ENCODE measurements at regions not wholly inside any gene's neighbourhood (a gene's known extent, or its start where the extent isn't known, plus 50 kb on each side); places are given as distances from the start of the nearest gene placed in this dataset.

DNA sequence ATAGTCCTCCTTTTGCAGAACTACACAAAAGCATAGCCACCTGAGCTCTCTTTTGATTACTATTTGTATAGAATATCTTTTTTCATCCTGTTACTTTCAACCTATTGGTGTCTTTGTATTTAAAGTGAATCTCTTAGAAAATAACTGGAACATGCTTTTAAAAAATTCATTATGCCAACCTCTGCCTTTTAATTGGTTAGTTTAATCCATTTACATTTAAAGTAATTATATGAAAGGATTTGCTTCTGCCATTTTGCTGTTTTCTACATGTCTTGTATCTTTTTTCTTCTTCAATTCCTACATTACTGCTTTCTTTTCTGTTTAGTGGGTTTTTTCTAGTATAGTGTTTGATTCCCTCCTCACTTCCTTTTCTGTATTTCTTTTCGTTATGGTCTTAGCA, 407.5 kb upstream of the ZEB2 start:
- H3K27me3 ChIP-seq (ENCODE audit: insufficient read depth in 3 of 3, low read length in 2 of 3): no peaks in the 10 kb centered on the region
- 77 to 87% (median 77%) methylated on average over 1 of the region's 1 CpG for WGBS, 3 donors

DNA sequence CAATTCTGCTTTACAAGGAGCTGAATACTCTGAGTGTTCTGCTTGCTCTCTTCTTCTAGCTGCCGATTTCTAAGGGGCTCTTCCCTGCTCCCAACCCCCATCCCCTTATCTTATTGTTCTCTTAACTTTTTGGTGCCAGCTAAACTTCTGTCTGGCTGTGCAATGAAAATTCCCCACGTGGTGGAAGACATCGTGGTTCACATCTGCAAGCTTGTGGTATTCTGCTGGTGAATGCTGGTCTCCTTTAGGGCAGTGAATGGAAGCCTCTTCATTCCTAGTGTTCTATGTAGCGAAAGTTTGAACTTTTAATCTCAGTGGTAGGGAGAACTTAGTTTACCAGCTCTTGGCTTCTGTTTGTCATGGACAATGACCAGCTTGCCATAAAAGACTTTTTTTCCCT, 406.0 kb upstream of the ZEB2 start:
- Histone ChIP-seq H3K9me3 (peaks cover 8% of the 10 kb centered on the region), H3K36me3 (ENCODE audit: insufficient read depth in 1 of 2, low read depth in 1 of 2) (no peaks in the 10 kb centered on the region), H3K4me3 (no peak overlapping the region), H3K27ac (no peak overlapping the region), H3K27me3 (ENCODE audit: insufficient read depth in 3 of 3, low read length in 2 of 3) (no peaks in the 10 kb centered on the region), H3K4me1 (no peaks in the 10 kb centered on the region)
- no peak for TF ChIP-seq CTCF (IDR thresholded peaks at IDR 0.05)
- WGBS, 3 donors: 73 to 79% (median 79%) methylated on average over 4 of the region's 4 CpGs
- ATAC-seq: no peak
- DNase-seq: no peak
- intact Hi-C loops (cut with DNase I): no loop called here

More for the DNA sequence above, 407.5 kb upstream of the ZEB2 start:
- intact Hi-C loops (cut with DNase I): no loop called here
- H3K9me3 ChIP-seq: peaks cover 8% of the 10 kb centered on the region
- no peak for TF ChIP-seq CTCF (IDR thresholded peaks at IDR 0.05)
- DNase-seq: no peak
- no peaks in the 10 kb centered on the region for H3K4me1 ChIP-seq
- H3K36me3 ChIP-seq (ENCODE audit: insufficient read depth in 1 of 2, low read depth in 1 of 2): no peaks in the 10 kb centered on the region
- no peak overlapping the region for H3K27ac ChIP-seq
- H3K4me3 ChIP-seq: no peak overlapping the region
- ATAC-seq: no peak

GRCh38 chr2:144924827-144925226, 404.9 kb upstream of the ZEB2 start:
- H3K27me3 ChIP-seq (ENCODE audit: insufficient read depth in 3 of 3, low read length in 2 of 3): no peaks in the 10 kb centered on the region
- ATAC-seq (no peak), DNase-seq (no peak)
- no peak overlapping the region for H3K27ac ChIP-seq
- H3K36me3 ChIP-seq (ENCODE audit: insufficient read depth in 1 of 2, low read depth in 1 of 2): no peaks in the 10 kb centered on the region
- H3K4me1 ChIP-seq: no peaks in the 10 kb centered on the region
- TF ChIP-seq CTCF (IDR thresholded peaks at IDR 0.05): no peak
- intact Hi-C loops (cut with DNase I): no loop called here
- no peak overlapping the region for H3K4me3 ChIP-seq
- H3K9me3 ChIP-seq: peaks cover 8% of the 10 kb centered on the region

GRCh38 chr2:144922519-144922918, 402.6 kb upstream of the ZEB2 start:
- no peak for DNase-seq
- Histone ChIP-seq H3K9me3 (peaks cover 3% of the 10 kb centered on the region), H3K27me3 (ENCODE audit: insufficient read depth in 3 of 3, low read length in 2 of 3) (no peaks in the 10 kb centered on the region), H3K4me3 (no peak overlapping the region), H3K36me3 (ENCODE audit: insufficient read depth in 1 of 2, low read depth in 1 of 2) (no peaks in the 10 kb centered on the region), H3K27ac (no peak overlapping the region), H3K4me1 (no peaks in the 10 kb centered on the region)
- intact Hi-C loops (cut with DNase I): no loop called here
- TF ChIP-seq CTCF (IDR thresholded peaks at IDR 0.05): no peak
- WGBS, 3 donors: 68 to 83% (median 79%) methylated on average over 2 of the region's 2 CpGs
- ATAC-seq: no peak

DNA sequence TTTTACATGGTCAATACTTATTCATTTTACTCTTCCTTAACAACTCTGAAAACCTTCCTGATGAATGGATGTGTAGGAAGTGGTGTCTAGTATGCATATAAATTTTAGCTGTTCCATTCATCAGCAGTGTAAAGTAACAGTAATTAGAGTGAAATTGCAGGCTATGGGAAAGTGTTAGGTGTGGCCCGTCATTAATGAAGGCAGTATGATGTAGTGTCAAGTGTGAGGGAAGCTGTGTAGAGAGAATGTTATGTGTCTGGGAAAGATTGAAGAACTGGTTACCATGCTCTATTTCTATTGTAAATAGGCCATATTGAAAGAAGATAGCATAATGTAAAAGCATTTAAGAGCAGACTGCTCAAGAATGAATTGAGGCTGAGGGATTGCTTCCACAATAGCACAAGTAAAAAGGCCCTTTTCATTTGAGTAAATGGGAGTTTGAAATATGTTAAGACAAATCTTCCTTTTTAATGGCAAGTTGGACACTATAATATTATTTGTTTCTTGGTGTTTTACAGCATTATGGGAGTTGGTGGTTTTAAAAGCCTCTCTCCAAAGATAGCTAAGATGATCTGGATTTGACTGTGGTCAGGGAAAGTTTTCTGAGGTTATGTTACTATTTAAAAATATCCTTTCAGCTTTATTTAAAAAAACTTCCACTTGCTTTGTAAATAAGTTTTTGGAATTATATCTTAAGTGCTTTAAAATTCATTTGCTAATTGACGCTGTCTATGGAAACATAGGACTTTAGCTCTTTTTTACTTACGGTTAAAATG, 401.0 kb upstream of the ZEB2 start:
- TF ChIP-seq CTCF (IDR thresholded peaks at IDR 0.05): no peak
- H3K9me3 ChIP-seq: no peaks in the 10 kb centered on the region
- H3K27ac ChIP-seq: no peak overlapping the region
- no peaks in the 10 kb centered on the region for H3K4me1 ChIP-seq
- H3K4me3 ChIP-seq: no peak overlapping the region
- 90 to 94% (median 91%) methylated on average over 3 of the region's 3 CpGs for WGBS, 3 donors
- intact Hi-C loops (cut with DNase I): no loop called here
- ATAC-seq (no peak), DNase-seq (no peak)
- H3K36me3 ChIP-seq (ENCODE audit: insufficient read depth in 1 of 2, low read depth in 1 of 2): no peaks in the 10 kb centered on the region
- H3K27me3 ChIP-seq (ENCODE audit: insufficient read depth in 3 of 3, low read length in 2 of 3): no peaks in the 10 kb centered on the region

Measured in psoas muscle (tissue), 7 donors.